ENCODE measurements at regions not wholly inside any gene's neighbourhood (a gene's known extent, or its start where the extent isn't known, plus 50 kb on each side); places are given as distances from the start of the nearest gene placed in this dataset.

GRCh38 chr2:64838817-64839216 lies 150.4 kb upstream of the SLC1A4 start:
- H3K4me1 Mint-ChIP-seq = no peaks in the 10 kb centered on the region
- H3K36me3 Mint-ChIP-seq = no peaks in the 10 kb centered on the region
- DNase-seq = no peak
- no peak overlapping the region for H3K27ac Mint-ChIP-seq
- H3K27me3 Mint-ChIP-seq (ENCODE audit: low read depth in 3 of 3) = peaks cover 0 to 3% (median 0%) of the 10 kb centered on the region in 3 donors
- no peak overlapping the region for H3K4me3 Mint-ChIP-seq
- H3K9me3 Mint-ChIP-seq = no peaks in the 10 kb centered on the region

GRCh38 chr2:64839844-64840243 lies 149.4 kb upstream of the SLC1A4 start:
- DNase-seq = no peak
- H3K4me3 Mint-ChIP-seq = no peak overlapping the region
- H3K36me3 Mint-ChIP-seq = no peaks in the 10 kb centered on the region
- no peaks in the 10 kb centered on the region for H3K4me1 Mint-ChIP-seq
- peaks cover 0 to 3% (median 0%) of the 10 kb centered on the region in 3 donors for H3K27me3 Mint-ChIP-seq (ENCODE audit: low read depth in 3 of 3)
- no peaks in the 10 kb centered on the region for H3K9me3 Mint-ChIP-seq
- no peak overlapping the region for H3K27ac Mint-ChIP-seq

- no peak for DNase-seq
- Mint-ChIP-seq H3K27ac (no peak overlapping the region), H3K27me3 (ENCODE audit: low read depth in 3 of 3) (peaks cover 0 to 1% (median 0%) of the 10 kb centered on the region in 3 donors), H3K4me3 (no peak overlapping the region), H3K36me3 (no peaks in the 10 kb centered on the region), H3K4me1 (no peaks in the 10 kb centered on the region), H3K9me3 (no peaks in the 10 kb centered on the region)
Observed at GRCh38 chr2:64840426-64840881, 148.7 kb upstream of the SLC1A4 start.

- no peak overlapping the region for H3K4me3 Mint-ChIP-seq
- H3K4me1 Mint-ChIP-seq = no peaks in the 10 kb centered on the region
- no peak overlapping the region for H3K27ac Mint-ChIP-seq
- no peak for DNase-seq
- H3K36me3 Mint-ChIP-seq = no peaks in the 10 kb centered on the region
- peaks cover 0 to 1% (median 0%) of the 10 kb centered on the region in 3 donors for H3K27me3 Mint-ChIP-seq (ENCODE audit: low read depth in 3 of 3)
- H3K9me3 Mint-ChIP-seq = no peaks in the 10 kb centered on the region
Observed at GRCh38 chr2:64841461-64841860, 147.7 kb upstream of the SLC1A4 start.

- peaks cover 0 to under 1% (median 0%) of the 10 kb centered on the region in 3 donors for H3K27me3 Mint-ChIP-seq (ENCODE audit: low read depth in 3 of 3)
- no peak for DNase-seq
- H3K4me3 Mint-ChIP-seq = no peak overlapping the region
- no peaks in the 10 kb centered on the region for H3K36me3 Mint-ChIP-seq
- no peaks in the 10 kb centered on the region for H3K9me3 Mint-ChIP-seq
- no peak overlapping the region for H3K27ac Mint-ChIP-seq
- H3K4me1 Mint-ChIP-seq = no peaks in the 10 kb centered on the region
Observed at GRCh38 chr2:64842030-64842429, 147.2 kb upstream of the SLC1A4 start.

- Mint-ChIP-seq H3K36me3 (no peaks in the 10 kb centered on the region), H3K27ac (no peak overlapping the region), H3K4me1 (no peaks in the 10 kb centered on the region), H3K4me3 (no peak overlapping the region), H3K27me3 (ENCODE audit: low read depth in 3 of 3) (no peaks in the 10 kb centered on the region), H3K9me3 (no peaks in the 10 kb centered on the region)
- DNase-seq = no peak
Observed at GRCh38 chr2:64844087-64844486, 145.1 kb upstream of the SLC1A4 start.

- DNase-seq = no peak
- no peaks in the 10 kb centered on the region for H3K9me3 Mint-ChIP-seq
- H3K4me3 Mint-ChIP-seq = no peak overlapping the region
- H3K4me1 Mint-ChIP-seq = no peaks in the 10 kb centered on the region
- H3K27ac Mint-ChIP-seq = no peak overlapping the region
- H3K36me3 Mint-ChIP-seq = no peaks in the 10 kb centered on the region
- H3K27me3 Mint-ChIP-seq (ENCODE audit: low read depth in 3 of 3) = peaks cover 0 to 2% (median 0%) of the 10 kb centered on the region in 3 donors
Observed at GRCh38 chr2:64845273-64845905, 143.8 kb upstream of the SLC1A4 start.

- no peak for DNase-seq
- Mint-ChIP-seq H3K36me3 (no peaks in the 10 kb centered on the region), H3K4me3 (no peak overlapping the region), H3K9me3 (no peaks in the 10 kb centered on the region), H3K27ac (no peak overlapping the region), H3K4me1 (no peaks in the 10 kb centered on the region), H3K27me3 (ENCODE audit: low read depth in 3 of 3) (peaks cover 0 to 2% (median 0%) of the 10 kb centered on the region in 3 donors)
Observed at GRCh38 chr2:64846177-64846576, 143.0 kb upstream of the SLC1A4 start.

GRCh38 chr2:64847930-64848329 lies 141.3 kb upstream of the SLC1A4 start:
- Mint-ChIP-seq H3K4me1 (no peaks in the 10 kb centered on the region), H3K27me3 (ENCODE audit: low read depth in 3 of 3) (peaks cover 0 to 3% (median 2%) of the 10 kb centered on the region in 3 donors), H3K36me3 (no peaks in the 10 kb centered on the region), H3K9me3 (no peaks in the 10 kb centered on the region), H3K4me3 (no peak overlapping the region), H3K27ac (no peak overlapping the region)
- no peak for DNase-seq

- DNase-seq = no peak
- H3K4me3 Mint-ChIP-seq = no peak overlapping the region
- H3K9me3 Mint-ChIP-seq = no peaks in the 10 kb centered on the region
- H3K36me3 Mint-ChIP-seq = no peaks in the 10 kb centered on the region
- H3K27me3 Mint-ChIP-seq (ENCODE audit: low read depth in 3 of 3) = peaks cover 0 to 3% (median 2%) of the 10 kb centered on the region in 3 donors
- H3K27ac Mint-ChIP-seq = no peak overlapping the region
- no peaks in the 10 kb centered on the region for H3K4me1 Mint-ChIP-seq
Observed at GRCh38 chr2:64848363-64848762, 140.8 kb upstream of the SLC1A4 start.

GRCh38 chr2:64848945-64849344 lies 140.3 kb upstream of the SLC1A4 start:
- no peaks in the 10 kb centered on the region for H3K36me3 Mint-ChIP-seq
- no peak overlapping the region for H3K4me3 Mint-ChIP-seq
- no peak for DNase-seq
- no peak overlapping the region for H3K27ac Mint-ChIP-seq
- H3K27me3 Mint-ChIP-seq (ENCODE audit: low read depth in 3 of 3) = peaks cover 0 to 3% (median 2%) of the 10 kb centered on the region in 3 donors
- H3K4me1 Mint-ChIP-seq = no peaks in the 10 kb centered on the region
- H3K9me3 Mint-ChIP-seq = no peaks in the 10 kb centered on the region

GRCh38 chr2:64850642-64851041 lies 138.6 kb upstream of the SLC1A4 start:
- H3K27ac Mint-ChIP-seq = no peak overlapping the region
- H3K9me3 Mint-ChIP-seq = no peaks in the 10 kb centered on the region
- H3K36me3 Mint-ChIP-seq = no peaks in the 10 kb centered on the region
- H3K27me3 Mint-ChIP-seq (ENCODE audit: low read depth in 3 of 3) = peaks cover 0 to 3% (median 2%) of the 10 kb centered on the region in 3 donors
- no peaks in the 10 kb centered on the region for H3K4me1 Mint-ChIP-seq
- DNase-seq = no peak
- H3K4me3 Mint-ChIP-seq = no peak overlapping the region

GRCh38 chr2:64852771-64853241 lies 136.4 kb upstream of the SLC1A4 start:
- H3K4me1 Mint-ChIP-seq = no peaks in the 10 kb centered on the region
- peaks cover 2 to 4% (median 4%) of the 10 kb centered on the region in 3 donors for H3K27me3 Mint-ChIP-seq (ENCODE audit: low read depth in 3 of 3)
- H3K36me3 Mint-ChIP-seq = no peaks in the 10 kb centered on the region
- H3K4me3 Mint-ChIP-seq = no peak overlapping the region
- H3K27ac Mint-ChIP-seq = peak overlapping the region in 1 of 6 donors; percentile 63
- H3K9me3 Mint-ChIP-seq = peaks cover 0 to 1% (median 0%) of the 10 kb centered on the region in 6 donors
- no peak for DNase-seq

GRCh38 chr2:64853306-64853705 lies 135.9 kb upstream of the SLC1A4 start:
- no peak overlapping the region for H3K4me3 Mint-ChIP-seq
- no peaks in the 10 kb centered on the region for H3K4me1 Mint-ChIP-seq
- peak overlapping the region in 1 of 6 donors; percentile 63 for H3K27ac Mint-ChIP-seq

GRCh38 chr2:64853894-64854293 lies 135.3 kb upstream of the SLC1A4 start:
- Mint-ChIP-seq H3K27me3 (ENCODE audit: low read depth in 3 of 3) (peaks cover 3 to 7% (median 5%) of the 10 kb centered on the region in 3 donors), H3K9me3 (peaks cover 0 to 1% (median 0%) of the 10 kb centered on the region in 6 donors), H3K36me3 (no peaks in the 10 kb centered on the region), H3K4me3 (no peak overlapping the region), H3K27ac (no peak overlapping the region), H3K4me1 (peaks cover 1 to 3% of the 10 kb centered on the region in 2 donors)
- no peak for DNase-seq

More at GRCh38 chr2:64853306-64853705, 135.9 kb upstream of the SLC1A4 start:
- Mint-ChIP-seq H3K27me3 (ENCODE audit: low read depth in 3 of 3) (peaks cover 2 to 4% (median 4%) of the 10 kb centered on the region in 3 donors), H3K36me3 (no peaks in the 10 kb centered on the region), H3K9me3 (peaks cover 0 to 1% (median 0%) of the 10 kb centered on the region in 6 donors)
- no peak for DNase-seq
